OCI-LY3 (cell line): ENCODE measurements at regions not wholly inside any gene's neighbourhood (a gene's known extent, or its start where the extent isn't known, plus 50 kb on each side); places are given as distances from the start of the nearest gene placed in this dataset.
A peak's percentile ranks its signal among the peaks of the same experiment; 100 is the strongest.

Source experiments
- H2AFZ ChIP-seq: fragments of 200-600, 300-600 bp; shearing (Covaris generic); 2 replicates; pipeline ENCODE4 v1.6.0; 2014; ENCODE audit warnings: antibody characterized with exemption, low read depth, low read length
- H3K27ac ChIP-seq: fragments of 200-600, 300-600 bp; sonication (generic); 2 replicates; pipeline ENCODE4 v1.5.1; 2014; ENCODE audit warnings: mild to moderate bottlenecking, low read length, moderate library complexity, mixed read lengths
- H3K27me3 ChIP-seq: fragments of 200-600, 300-600 bp; sonication (generic); 2 replicates; pipeline ENCODE4 v1.6.1; 2014; ENCODE audit warnings: low read depth, low read length, mixed read lengths
- H3K36me3 ChIP-seq: fragments of 200-600, 300-600 bp; sonication (generic); replicated peaks from 2 replicates; pipeline ENCODE3; 2014; ENCODE audit warnings: low read depth, low read length, mixed read lengths
- H3K4me1 ChIP-seq: fragments of 300-600, 200-600 bp; sonication (generic); 2 replicates; pipeline ENCODE4 v1.6.1; 2014; ENCODE audit warnings: low read length, mixed read lengths
- H3K4me2 ChIP-seq: fragments of 200-600, 300-600 bp; sonication (generic); 2 replicates; pipeline ENCODE4 v1.6.1; 2014; ENCODE audit warnings: low read length, mixed read lengths
- H3K4me3 ChIP-seq: fragments of 300-600, 200-600 bp; sonication (generic); 2 replicates; pipeline ENCODE4 v1.5.1; 2014; ENCODE audit warnings: antibody characterized with exemption, mild to moderate bottlenecking, low read length, moderate library complexity
- H3K79me2 ChIP-seq: fragments of 300-600, 200-600 bp; shearing (Covaris generic); 2 replicates; pipeline ENCODE4 v1.6.1; 2014; ENCODE audit warnings: mild to moderate bottlenecking, low read length, mixed read lengths
- H3K9ac ChIP-seq: fragments of 300-600, 200-600 bp; shearing (Covaris generic); 2 replicates; pipeline ENCODE4 v1.6.0; 2014; ENCODE audit warnings: mild to moderate bottlenecking, low read length, moderate library complexity
- H3K9me3 ChIP-seq: fragments of 200-600, 300-600 bp; shearing (Covaris generic); 2 replicates; pipeline ENCODE4 v1.6.1; 2014; ENCODE audit warnings: low read length, mixed read lengths; ENCODE audit not compliant: insufficient read depth
- H4K20me1 ChIP-seq: fragments of 200-600, 300-600 bp; sonication (generic); 2 replicates; pipeline ENCODE4 v1.6.1; 2016; ENCODE audit warnings: low read length, mixed read lengths; ENCODE audit not compliant: insufficient read depth
- CTCF ChIP-seq: fragments of 200-600, 300-600 bp; sonication (generic); IDR thresholded peaks from 2 replicates; pipeline ENCODE4 v1.5.1; 2014; ENCODE audit warnings: antibody characterized with exemption, low read length, low read depth
- EZH2phosphoT487 ChIP-seq: fragments of 200-600 bp; shearing (Covaris generic); IDR thresholded peaks from 2 replicates; pipeline ENCODE4 v1.6.1; 2018; ENCODE audit warnings: antibody characterized with exemption, mixed run types, low read depth

- no peaks in the 10 kb centered on the region for H3K9me3 ChIP-seq
- no peak overlapping the region for H3K27ac ChIP-seq
- no peak overlapping the region for H3K4me3 ChIP-seq
- H3K79me2 ChIP-seq, result no peaks in the 10 kb centered on the region
- H3K36me3 ChIP-seq, result no peaks in the 10 kb centered on the region
- H3K27me3 ChIP-seq, result peaks cover 22% of the 10 kb centered on the region
- no peak overlapping the region for H3K4me2 ChIP-seq
- TF ChIP-seq CTCF (peak; percentile 37), EZH2phosphoT487 (no peak)
- no peaks in the 10 kb centered on the region for H3K4me1 ChIP-seq
- no peak overlapping the region for H2AFZ ChIP-seq
- no peak overlapping the region for H3K9ac ChIP-seq
- H4K20me1 ChIP-seq, result no peaks in the 10 kb centered on the region
Observed at GRCh38 chr13:111460548-111461444, 140.4 kb downstream of the TEX29 start.

GRCh38 chr13:111461445-111462149, 141.2 kb downstream of the TEX29 start:
- Histone ChIP-seq H3K4me2 (no peak overlapping the region), H3K27me3 (peaks cover 23% of the 10 kb centered on the region), H2AFZ (no peak overlapping the region), H3K36me3 (no peaks in the 10 kb centered on the region), H3K4me1 (no peaks in the 10 kb centered on the region), H3K79me2 (no peaks in the 10 kb centered on the region), H3K27ac (no peak overlapping the region), H3K9ac (no peak overlapping the region), H3K4me3 (no peak overlapping the region), H3K9me3 (no peaks in the 10 kb centered on the region), H4K20me1 (no peaks in the 10 kb centered on the region)
- TF ChIP-seq EZH2phosphoT487 (no peak), CTCF (no peak)

- Histone ChIP-seq H2AFZ (no peak overlapping the region), H3K4me2 (no peak overlapping the region), H3K4me3 (no peak overlapping the region), H3K9ac (no peak overlapping the region), H3K4me1 (no peaks in the 10 kb centered on the region), H4K20me1 (no peaks in the 10 kb centered on the region), H3K9me3 (no peaks in the 10 kb centered on the region), H3K79me2 (no peaks in the 10 kb centered on the region), H3K27ac (no peak overlapping the region), H3K36me3 (no peaks in the 10 kb centered on the region), H3K27me3 (peaks cover 22% of the 10 kb centered on the region)
- no peak for TF ChIP-seq CTCF
- TF ChIP-seq EZH2phosphoT487, result no peak
Observed at GRCh38 chr13:111462221-111462764, 141.9 kb downstream of the TEX29 start.

GRCh38 chr13:111462944-111463343, 142.5 kb downstream of the TEX29 start:
- no peak overlapping the region for H3K27ac ChIP-seq
- H3K4me3 ChIP-seq, result no peak overlapping the region
- TF ChIP-seq CTCF, result no peak
- no peak for TF ChIP-seq EZH2phosphoT487
- H3K36me3 ChIP-seq, result no peaks in the 10 kb centered on the region
- no peaks in the 10 kb centered on the region for H4K20me1 ChIP-seq
- H3K4me1 ChIP-seq, result no peaks in the 10 kb centered on the region
- H3K4me2 ChIP-seq, result no peak overlapping the region
- H3K27me3 ChIP-seq, result peaks cover 23% of the 10 kb centered on the region
- no peak overlapping the region for H3K9ac ChIP-seq
- H3K79me2 ChIP-seq, result no peaks in the 10 kb centered on the region
- no peak overlapping the region for H2AFZ ChIP-seq
- H3K9me3 ChIP-seq, result no peaks in the 10 kb centered on the region
